ENCODE measurements at regions not wholly inside any gene's neighbourhood (a gene's known extent, or its start where the extent isn't known, plus 50 kb on each side); places are given as distances from the start of the nearest gene placed in this dataset.

GRCh38 chr1:185514311-185514710 lies 197.3 kb upstream of the IVNS1ABP start:
- intact Hi-C loops (cut with DNase I; ENCODE audit: low total_unique reads): no loop called here
- no peak overlapping the region for H3K27ac ChIP-seq
- no peaks in the 10 kb centered on the region for H3K27me3 ChIP-seq
- H3K36me3 ChIP-seq (ENCODE audit: low read depth, missing control alignments): no peaks in the 10 kb centered on the region
- H3K9me3 ChIP-seq: no peaks in the 10 kb centered on the region
- TF ChIP-seq POLR2A (IDR thresholded peaks at IDR 0.05) (no peak), CTCF (IDR thresholded peaks at IDR 0.05) (no peak)
- no peak for DNase-seq
- H3K4me1 ChIP-seq: no peaks in the 10 kb centered on the region
- H3K4me3 ChIP-seq: no peak overlapping the region

- 52 to 68% methylated on average over 4 of the region's 4 CpGs for WGBS, 2 donors
- TF ChIP-seq POLR2A (IDR thresholded peaks at IDR 0.05) (no peak), CTCF (IDR thresholded peaks at IDR 0.05) (no peak)
- no peak overlapping the region for H3K4me3 ChIP-seq
Observed at GRCh38 chr1:185512442-185512841, 195.4 kb upstream of the IVNS1ABP start.

GRCh38 chr1:185501099-185501498 lies 184.1 kb upstream of the IVNS1ABP start:
- Histone ChIP-seq H3K27ac (no peak overlapping the region), H3K4me1 (no peaks in the 10 kb centered on the region), H3K27me3 (no peaks in the 10 kb centered on the region), H3K4me3 (no peak overlapping the region), H3K9me3 (no peaks in the 10 kb centered on the region), H3K36me3 (ENCODE audit: low read depth, missing control alignments) (no peaks in the 10 kb centered on the region)
- DNase-seq: no peak
- WGBS, 2 donors: 91 to 97% methylated on average over 2 of the region's 2 CpGs
- no peak for TF ChIP-seq POLR2A (IDR thresholded peaks at IDR 0.05)
- no peak for TF ChIP-seq CTCF (IDR thresholded peaks at IDR 0.05)
- intact Hi-C loops (cut with DNase I; ENCODE audit: low total_unique reads): no loop called here

More at GRCh38 chr1:185512442-185512841, 195.4 kb upstream of the IVNS1ABP start:
- H3K36me3 ChIP-seq (ENCODE audit: low read depth, missing control alignments): no peaks in the 10 kb centered on the region
- H3K27me3 ChIP-seq: no peaks in the 10 kb centered on the region
- no peaks in the 10 kb centered on the region for H3K4me1 ChIP-seq
- DNase-seq: no peak
- no peak overlapping the region for H3K27ac ChIP-seq
- H3K9me3 ChIP-seq: no peaks in the 10 kb centered on the region
- intact Hi-C loops (cut with DNase I; ENCODE audit: low total_unique reads): no loop called here

GRCh38 chr1:185500001-185500626 lies 183.1 kb upstream of the IVNS1ABP start:
- 55 to 88% methylated on average over 4 of the region's 4 CpGs for WGBS, 2 donors
- Histone ChIP-seq H3K27me3 (no peaks in the 10 kb centered on the region), H3K4me1 (no peaks in the 10 kb centered on the region), H3K4me3 (no peak overlapping the region), H3K9me3 (no peaks in the 10 kb centered on the region), H3K36me3 (ENCODE audit: low read depth, missing control alignments) (no peaks in the 10 kb centered on the region), H3K27ac (no peak overlapping the region)
- no peak for DNase-seq
- intact Hi-C loops (cut with DNase I; ENCODE audit: low total_unique reads): no loop called here
- TF ChIP-seq CTCF (IDR thresholded peaks at IDR 0.05) (no peak), POLR2A (IDR thresholded peaks at IDR 0.05) (no peak)

- TF ChIP-seq CTCF (IDR thresholded peaks at IDR 0.05): no peak
- TF ChIP-seq POLR2A (IDR thresholded peaks at IDR 0.05): no peak
- H3K9me3 ChIP-seq: no peaks in the 10 kb centered on the region
- H3K27ac ChIP-seq: no peak overlapping the region
- no peak for DNase-seq
- no peaks in the 10 kb centered on the region for H3K27me3 ChIP-seq
- intact Hi-C loops (cut with DNase I; ENCODE audit: low total_unique reads): no loop called here
- H3K36me3 ChIP-seq (ENCODE audit: low read depth, missing control alignments): no peaks in the 10 kb centered on the region
- H3K4me1 ChIP-seq: no peaks in the 10 kb centered on the region
- H3K4me3 ChIP-seq: no peak overlapping the region
- 92 to 93% methylated on average over 2 of the region's 2 CpGs for WGBS, 2 donors
Observed at GRCh38 chr1:185498207-185498606, 181.2 kb upstream of the IVNS1ABP start.
